ENCODE measurements at regions not wholly inside any gene's neighbourhood (a gene's known extent, or its start where the extent isn't known, plus 50 kb on each side); places are given as distances from the start of the nearest gene placed in this dataset.

GRCh38 chr1:101592845-101593244 is 356.0 kb downstream of the S1PR1 start:
- TF ChIP-seq, protein P1, sequence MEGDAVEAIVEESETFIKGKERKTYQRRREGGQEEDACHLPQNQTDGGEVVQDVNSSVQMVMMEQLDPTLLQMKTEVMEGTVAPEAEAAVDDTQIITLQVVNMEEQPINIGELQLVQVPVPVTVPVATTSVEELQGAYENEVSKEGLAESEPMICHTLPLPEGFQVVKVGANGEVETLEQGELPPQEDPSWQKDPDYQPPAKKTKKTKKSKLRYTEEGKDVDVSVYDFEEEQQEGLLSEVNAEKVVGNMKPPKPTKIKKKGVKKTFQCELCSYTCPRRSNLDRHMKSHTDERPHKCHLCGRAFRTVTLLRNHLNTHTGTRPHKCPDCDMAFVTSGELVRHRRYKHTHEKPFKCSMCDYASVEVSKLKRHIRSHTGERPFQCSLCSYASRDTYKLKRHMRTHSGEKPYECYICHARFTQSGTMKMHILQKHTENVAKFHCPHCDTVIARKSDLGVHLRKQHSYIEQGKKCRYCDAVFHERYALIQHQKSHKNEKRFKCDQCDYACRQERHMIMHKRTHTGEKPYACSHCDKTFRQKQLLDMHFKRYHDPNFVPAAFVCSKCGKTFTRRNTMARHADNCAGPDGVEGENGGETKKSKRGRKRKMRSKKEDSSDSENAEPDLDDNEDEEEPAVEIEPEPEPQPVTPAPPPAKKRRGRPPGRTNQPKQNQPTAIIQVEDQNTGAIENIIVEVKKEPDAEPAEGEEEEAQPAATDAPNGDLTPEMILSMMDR (IDR thresholded peaks at IDR 0.05; ENCODE audit: low read length) = no peak
- no peak for TF ChIP-seq EZH2 (IDR thresholded peaks at IDR 0.05; ENCODE audit: borderline replicate concordance, low read length)
